ENCODE measurements at regions not wholly inside any gene's neighbourhood (a gene's known extent, or its start where the extent isn't known, plus 50 kb on each side); places are given as distances from the start of the nearest gene placed in this dataset.

GRCh38 chr1:234875328-234875952 lies 253.2 kb downstream of the TOMM20 start (continued):
- TF ChIP-seq ZGPAT (CRISPR knock-in tag; IDR thresholded peaks at IDR 0.05): peak; percentile 47
- TF ChIP-seq ZNF362 (CRISPR knock-in tag; IDR thresholded peaks at IDR 0.05; ENCODE audit: borderline replicate concordance): peak; percentile 45; the same call in 1 of the 2 replicates
- TF ChIP-seq ZNF691 (CRISPR knock-in tag; IDR thresholded peaks at IDR 0.05; ENCODE audit: borderline replicate concordance, low read depth): 0 out of 2 replicates have a peak, but pooled peaks have one; percentile 19
- peak; percentile 69 for TF ChIP-seq ZHX1 (CRISPR knock-in tag; IDR thresholded peaks at IDR 0.05; ENCODE audit: low read depth)
- peak; percentile 67; the same call in 1 of the 2 replicates for TF ChIP-seq KLF6 (CRISPR knock-in tag; IDR thresholded peaks at IDR 0.05)
- peak; percentile 90 for TF ChIP-seq ZNF609 (CRISPR knock-in tag; IDR thresholded peaks at IDR 0.05; ENCODE audit: borderline replicate concordance)
- peak; percentile 12 for TF ChIP-seq XRCC5 (optimal IDR thresholded peaks at IDR 0.05; ENCODE audit: low read length)
- no peak for TF ChIP-seq ZNF10 (CRISPR knock-in tag; IDR thresholded peaks at IDR 0.05; ENCODE audit: borderline replicate concordance, low read depth)
- no peak for TF ChIP-seq ZBTB8A (CRISPR knock-in tag; IDR thresholded peaks at IDR 0.05; ENCODE audit: borderline replicate concordance, low read depth)
- 0 out of 2 replicates have a peak, but pooled peaks have one; percentile 37 for TF ChIP-seq ZNF556 (CRISPR knock-in tag; IDR thresholded peaks at IDR 0.05; ENCODE audit: borderline replicate concordance)
- TF ChIP-seq ZNF616 (CRISPR knock-in tag; IDR thresholded peaks at IDR 0.05; ENCODE audit: low read depth): peak; percentile 98
- TF ChIP-seq POLR2AphosphoS5 (IDR thresholded peaks at IDR 0.05; ENCODE audit: low read depth, low read length): peak; percentile 71
- no peak for TF ChIP-seq ZNF17 (CRISPR knock-in tag; IDR thresholded peaks at IDR 0.05)
- TF ChIP-seq ZNF546 (CRISPR knock-in tag; conservative IDR thresholded peaks at IDR 0.05): peak; percentile 67; the same call in 1 of the 2 replicates
- TF ChIP-seq ZNF563 (CRISPR knock-in tag; IDR thresholded peaks at IDR 0.05): no peak; the same call in 1 of the 2 replicates
- TF ChIP-seq SP4 (CRISPR knock-in tag; IDR thresholded peaks at IDR 0.05): no peak; the same call in 1 of the 2 replicates
- TF ChIP-seq FOXM1 (CRISPR knock-in tag; IDR thresholded peaks at IDR 0.05): no peak
